ENCODE measurements at regions not wholly inside any gene's neighbourhood (a gene's known extent, or its start where the extent isn't known, plus 50 kb on each side); places are given as distances from the start of the nearest gene placed in this dataset.
A peak's percentile ranks its signal among the peaks of the same experiment; 100 is the strongest.

DNA sequence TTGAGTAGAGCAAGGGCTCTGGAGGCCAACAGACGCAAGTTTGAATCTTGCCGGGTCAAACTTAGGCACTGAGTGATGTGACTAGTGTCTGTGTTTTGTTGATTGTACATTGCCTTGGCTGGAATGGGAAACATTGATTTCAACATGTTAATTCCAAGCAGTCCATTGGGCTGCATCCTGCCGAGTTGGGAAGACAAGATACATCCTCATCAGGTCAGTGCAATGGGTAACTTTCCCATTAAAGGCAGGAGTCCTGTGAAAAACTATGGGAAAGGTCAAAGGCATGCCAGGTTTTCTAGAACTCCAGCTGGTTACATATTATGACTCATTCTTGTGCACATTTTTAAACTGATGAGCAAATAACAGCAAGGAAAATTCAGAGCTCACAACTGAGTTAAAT lies 126.5 kb upstream of the ABCA1 start:
- peak overlapping the region; percentile 86 for H3K27ac ChIP-seq
- no peaks in the 10 kb centered on the region for H3K9me3 ChIP-seq
- no peaks in the 10 kb centered on the region for H3K36me3 ChIP-seq
- TF ChIP-seq, protein P1, sequence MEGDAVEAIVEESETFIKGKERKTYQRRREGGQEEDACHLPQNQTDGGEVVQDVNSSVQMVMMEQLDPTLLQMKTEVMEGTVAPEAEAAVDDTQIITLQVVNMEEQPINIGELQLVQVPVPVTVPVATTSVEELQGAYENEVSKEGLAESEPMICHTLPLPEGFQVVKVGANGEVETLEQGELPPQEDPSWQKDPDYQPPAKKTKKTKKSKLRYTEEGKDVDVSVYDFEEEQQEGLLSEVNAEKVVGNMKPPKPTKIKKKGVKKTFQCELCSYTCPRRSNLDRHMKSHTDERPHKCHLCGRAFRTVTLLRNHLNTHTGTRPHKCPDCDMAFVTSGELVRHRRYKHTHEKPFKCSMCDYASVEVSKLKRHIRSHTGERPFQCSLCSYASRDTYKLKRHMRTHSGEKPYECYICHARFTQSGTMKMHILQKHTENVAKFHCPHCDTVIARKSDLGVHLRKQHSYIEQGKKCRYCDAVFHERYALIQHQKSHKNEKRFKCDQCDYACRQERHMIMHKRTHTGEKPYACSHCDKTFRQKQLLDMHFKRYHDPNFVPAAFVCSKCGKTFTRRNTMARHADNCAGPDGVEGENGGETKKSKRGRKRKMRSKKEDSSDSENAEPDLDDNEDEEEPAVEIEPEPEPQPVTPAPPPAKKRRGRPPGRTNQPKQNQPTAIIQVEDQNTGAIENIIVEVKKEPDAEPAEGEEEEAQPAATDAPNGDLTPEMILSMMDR (IDR thresholded peaks at IDR 0.05), result no peak
- no peaks in the 10 kb centered on the region for H3K27me3 ChIP-seq
- peaks cover 38 to 39% of the 10 kb centered on the region in 2 experiments for H3K4me1 ChIP-seq (ENCODE audit: control insufficient read depth in 1 of 2, insufficient read depth in 1 of 2, low read depth in 1 of 2, low read length in 1 of 2)
- no peak overlapping the region for H3K4me3 ChIP-seq (ENCODE audit: low read depth in 1 of 2, low read length in 1 of 2)

DNA sequence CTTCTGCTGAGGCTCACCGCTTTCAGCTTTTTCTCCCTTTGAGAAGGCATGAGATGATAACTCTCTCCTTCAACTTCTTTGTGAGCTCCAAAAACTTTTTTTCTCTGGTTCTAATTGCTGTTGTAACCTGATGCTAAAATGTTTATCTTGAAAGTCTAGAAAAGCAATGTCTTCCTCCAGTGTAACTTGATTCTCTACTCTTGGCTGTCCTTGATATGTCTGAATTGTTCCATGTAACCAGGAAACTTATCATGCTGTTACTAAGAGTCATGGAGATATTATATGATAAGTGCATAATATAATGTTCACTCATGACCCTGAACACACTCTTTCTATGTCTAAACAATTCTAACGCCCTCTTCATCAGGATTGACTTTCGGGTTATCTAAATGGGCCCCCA lies 128.0 kb upstream of the ABCA1 start:
- Histone ChIP-seq H3K27me3 (no peaks in the 10 kb centered on the region), H3K27ac (no peak overlapping the region), H3K4me1 (ENCODE audit: control insufficient read depth in 1 of 2, insufficient read depth in 1 of 2, low read depth in 1 of 2, low read length in 1 of 2) (peaks cover 37 to 41% of the 10 kb centered on the region in 2 experiments), H3K4me3 (ENCODE audit: low read depth in 1 of 2, low read length in 1 of 2) (no peak overlapping the region), H3K36me3 (no peaks in the 10 kb centered on the region), H3K9me3 (no peaks in the 10 kb centered on the region)
- TF ChIP-seq, protein P1 (IDR thresholded peaks at IDR 0.05), result no peak

DNA sequence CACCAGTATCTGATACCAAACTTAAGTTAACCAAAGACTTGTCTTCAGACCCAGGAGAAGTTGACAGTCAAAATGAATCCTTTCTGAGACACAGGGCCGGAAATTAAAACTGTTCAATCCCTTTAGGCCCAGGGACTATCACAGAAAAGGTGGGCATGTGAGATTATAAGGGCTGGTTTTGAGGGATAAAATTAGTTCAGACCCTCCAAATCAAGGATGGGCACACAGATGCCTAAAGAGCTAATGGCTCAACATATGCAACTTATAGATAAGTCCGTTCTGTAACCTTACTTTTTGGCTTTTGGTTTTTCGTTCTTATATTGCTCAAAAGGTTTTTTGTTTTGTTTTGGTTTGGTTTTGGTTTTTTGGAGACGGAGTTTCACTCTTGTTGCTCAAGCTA lies 129.6 kb upstream of the ABCA1 start:
- TF ChIP-seq, protein P1 (IDR thresholded peaks at IDR 0.05), result no peak
- Histone ChIP-seq H3K27me3 (no peaks in the 10 kb centered on the region), H3K9me3 (no peaks in the 10 kb centered on the region), H3K27ac (no peak overlapping the region), H3K4me3 (ENCODE audit: low read depth in 1 of 2, low read length in 1 of 2) (no peak overlapping the region), H3K4me1 (ENCODE audit: control insufficient read depth in 1 of 2, insufficient read depth in 1 of 2, low read depth in 1 of 2, low read length in 1 of 2) (peaks cover 24 to 40% of the 10 kb centered on the region in 2 experiments), H3K36me3 (no peaks in the 10 kb centered on the region)

DNA sequence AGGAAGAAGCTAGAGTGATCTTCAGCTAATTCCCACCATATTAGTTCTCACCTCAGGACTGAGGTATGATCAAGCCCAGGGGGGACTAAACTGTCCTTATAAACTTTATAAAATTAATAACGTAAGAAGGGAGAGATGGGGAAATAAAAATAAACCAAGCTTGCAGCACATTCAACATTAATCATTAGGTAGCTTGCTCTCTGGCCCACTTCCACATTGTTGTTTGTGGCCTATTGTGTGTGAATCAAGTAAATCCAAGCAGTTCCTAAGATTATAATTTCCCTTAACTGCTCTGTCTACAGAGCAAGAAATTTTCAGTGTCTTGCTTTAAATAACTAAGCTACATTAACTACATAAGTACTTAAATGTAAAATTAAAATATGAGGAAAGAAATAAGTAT lies 131.3 kb upstream of the ABCA1 start:
- Histone ChIP-seq H3K27me3 (no peaks in the 10 kb centered on the region), H3K4me3 (ENCODE audit: low read depth in 1 of 2, low read length in 1 of 2) (no peak overlapping the region), H3K4me1 (ENCODE audit: control insufficient read depth in 1 of 2, insufficient read depth in 1 of 2, low read depth in 1 of 2, low read length in 1 of 2) (peaks cover 19 to 40% of the 10 kb centered on the region in 2 experiments), H3K36me3 (no peaks in the 10 kb centered on the region), H3K27ac (no peak overlapping the region), H3K9me3 (no peaks in the 10 kb centered on the region)
- TF ChIP-seq, protein P1 (IDR thresholded peaks at IDR 0.05), result no peak

DNA sequence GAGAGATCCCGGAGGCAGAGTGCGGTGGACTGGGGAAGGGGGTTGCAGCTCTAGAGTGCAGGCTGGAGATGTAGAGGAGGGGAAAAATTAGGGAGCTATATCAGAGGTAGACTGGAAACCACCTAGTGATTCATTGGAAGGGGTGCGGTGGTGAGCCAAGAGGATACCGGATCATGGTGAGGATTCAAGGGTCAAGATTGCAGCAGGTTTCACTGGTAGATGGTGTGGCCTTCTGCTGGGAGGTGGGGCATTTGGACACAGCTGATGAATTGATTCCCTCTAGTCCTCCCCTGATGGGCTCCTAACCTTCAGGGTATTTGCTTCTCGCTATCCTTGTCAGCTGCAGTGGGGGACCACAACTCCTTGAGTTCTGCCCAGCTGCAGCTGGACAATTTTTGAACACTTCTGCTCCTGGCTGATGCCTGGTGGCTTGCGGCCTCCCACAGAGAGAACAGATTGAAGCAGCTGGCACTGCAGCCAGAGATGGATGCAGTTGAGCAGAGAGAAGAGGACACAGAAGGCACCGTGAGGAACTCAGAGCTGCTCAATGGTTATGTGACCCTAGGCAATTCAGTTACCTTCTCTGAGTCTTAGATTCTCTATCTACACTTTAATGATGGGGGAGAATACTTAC lies 134.4 kb upstream of the ABCA1 start:
- peaks cover 46 to 67% of the 10 kb centered on the region in 2 experiments for H3K4me1 ChIP-seq (ENCODE audit: control insufficient read depth in 1 of 2, insufficient read depth in 1 of 2, low read depth in 1 of 2, low read length in 1 of 2)
- H3K27ac ChIP-seq, result peak overlapping the region; percentile 96

More for the DNA sequence above, 134.4 kb upstream of the ABCA1 start:
- TF ChIP-seq, protein P1 (IDR thresholded peaks at IDR 0.05), result no peak
- no peak overlapping the region for H3K4me3 ChIP-seq (ENCODE audit: low read depth in 1 of 2, low read length in 1 of 2)
- no peaks in the 10 kb centered on the region for H3K27me3 ChIP-seq
- no peaks in the 10 kb centered on the region for H3K36me3 ChIP-seq
- H3K9me3 ChIP-seq, result no peaks in the 10 kb centered on the region
